22Rv1 (cell line): ENCODE measurements at regions not wholly inside any gene's neighbourhood (a gene's known extent, or its start where the extent isn't known, plus 50 kb on each side); places are given as distances from the start of the nearest gene placed in this dataset.

Source experiments
- CTCF ChIP-seq: fragments of 450-650 bp; IDR thresholded peaks from 2 replicates; pipeline ENCODE4 v1.5.1; 2017; ENCODE audit warnings: mild to moderate bottlenecking
- ZFX ChIP-seq: fragments of 450-650 bp; IDR thresholded peaks from 2 replicates; pipeline ENCODE4 v1.6.1; 2017; ENCODE audit warnings: antibody characterized with exemption, borderline replicate concordance

GRCh38 chr7:92944633-92945032, 108.3 kb upstream of the CDK6 start:
- TF ChIP-seq CTCF = no peak
- TF ChIP-seq ZFX = no peak
